Amniotic stem cell (primary cell): ENCODE measurements at regions not wholly inside any gene's neighbourhood (a gene's known extent, or its start where the extent isn't known, plus 50 kb on each side); places are given as distances from the start of the nearest gene placed in this dataset.
A peak's percentile ranks its signal among the peaks of the same experiment; 100 is the strongest.
"Not testable (repeated sequence)": the region's sequence is repeated elsewhere in the genome, so short reads cannot be mapped to it uniquely, and the experiment has no call there.

ENCODE experiments used
- DNase-seq: peaks from one replicate; lab custom pipeline; 2025; lab: John Stamatoyannopoulos, UW

DNA sequence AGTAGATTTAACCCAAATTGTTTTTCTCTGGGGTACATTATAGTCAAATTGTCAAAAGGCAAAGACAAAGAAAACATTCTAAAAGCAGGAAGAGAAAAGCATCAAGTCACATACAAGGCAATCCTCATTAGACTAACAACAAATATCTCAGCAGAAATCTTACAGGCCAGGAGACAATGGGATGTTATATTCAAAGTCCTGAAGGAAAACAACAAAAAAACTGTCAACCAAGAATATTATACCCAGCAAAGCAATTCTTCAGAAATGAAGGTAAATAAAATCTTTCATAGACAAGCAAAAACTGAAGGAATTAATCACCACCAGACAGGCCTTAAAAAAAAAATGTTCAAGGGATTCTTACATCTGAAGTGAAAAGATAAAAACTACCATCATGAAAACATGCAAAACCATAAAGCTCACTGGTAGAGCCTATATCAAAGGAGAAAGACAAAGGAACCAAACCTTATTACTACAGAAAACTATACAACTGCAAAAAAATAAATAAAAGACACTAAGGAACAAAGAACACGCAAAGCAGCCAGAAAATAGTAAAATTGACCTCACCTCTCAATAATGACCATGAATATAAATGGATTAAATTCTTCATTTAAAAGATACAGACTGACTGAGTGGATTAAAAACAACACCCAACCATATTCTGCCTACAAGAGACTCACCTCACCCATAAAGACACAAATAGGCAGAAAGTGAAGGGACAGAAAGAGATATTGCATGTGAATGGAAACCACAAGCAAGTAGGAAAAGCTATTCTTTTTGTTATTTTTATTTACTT is 113.8 kb upstream of the ZC3H11B start:
- DNase-seq: no peak

DNA sequence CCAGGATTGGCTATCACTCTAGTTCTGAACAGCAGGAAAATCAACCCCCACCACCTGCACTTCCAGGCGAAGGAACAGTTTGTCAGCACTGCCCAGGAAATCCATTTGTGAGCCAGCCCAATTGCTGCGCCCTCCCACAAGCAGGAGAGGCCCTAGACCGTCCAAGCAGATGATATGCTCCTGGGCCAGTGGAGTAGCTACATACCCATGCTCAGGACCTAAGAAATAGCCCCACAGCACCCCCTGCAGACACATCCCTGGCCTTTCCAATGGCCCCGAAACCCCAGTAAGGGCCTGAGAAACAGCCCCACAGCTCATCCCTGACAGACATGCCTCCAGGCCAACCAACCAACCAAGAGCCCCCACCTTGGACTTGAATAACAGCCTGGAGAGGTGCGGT is 111.5 kb upstream of the ZC3H11B start:
- DNase-seq: no peak

DNA sequence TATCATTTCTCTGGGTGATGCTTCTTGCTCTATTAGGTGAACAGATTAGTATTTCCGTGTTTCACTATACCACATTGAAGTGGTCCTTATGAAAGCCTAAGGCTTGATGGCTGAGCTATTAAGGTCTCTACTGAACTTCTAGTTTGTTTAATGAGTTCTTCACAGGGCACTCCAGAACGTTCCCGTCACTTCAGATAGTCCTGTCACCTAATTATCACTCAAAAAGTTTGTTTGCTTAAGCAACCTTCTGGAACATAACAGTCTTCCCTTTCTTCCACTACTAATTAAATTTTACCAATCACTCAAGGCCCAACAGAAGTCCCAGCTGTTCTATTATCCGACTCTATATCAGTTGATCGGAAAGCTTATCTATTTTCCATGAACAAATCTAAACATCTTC is 104.6 kb upstream of the ZC3H11B start:
- DNase-seq: no peak

DNA sequence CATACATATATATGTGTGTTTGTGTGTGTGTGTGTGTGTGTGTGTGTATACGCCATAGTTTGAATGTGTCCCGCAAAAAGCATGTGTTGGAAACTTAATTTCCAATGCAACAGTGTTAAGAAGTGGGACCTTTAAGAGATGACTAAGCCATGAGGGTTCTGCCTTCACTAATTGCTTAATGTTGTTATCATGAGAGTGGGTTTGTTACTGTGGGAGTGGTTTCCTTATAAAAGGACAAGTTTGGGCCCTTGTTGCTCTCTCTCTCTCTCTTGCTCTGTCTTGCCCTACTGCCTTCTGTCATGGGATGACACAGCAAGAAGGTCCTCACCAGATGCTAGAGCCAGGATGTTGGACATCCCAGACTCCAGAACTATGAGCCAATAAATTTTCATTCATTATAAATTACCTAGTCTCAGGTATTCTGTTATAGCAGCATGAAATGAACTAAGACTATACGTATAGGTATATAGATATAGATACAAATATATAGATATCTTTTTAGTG is 103.8 kb upstream of the ZC3H11B start:
- no peak for DNase-seq

DNA sequence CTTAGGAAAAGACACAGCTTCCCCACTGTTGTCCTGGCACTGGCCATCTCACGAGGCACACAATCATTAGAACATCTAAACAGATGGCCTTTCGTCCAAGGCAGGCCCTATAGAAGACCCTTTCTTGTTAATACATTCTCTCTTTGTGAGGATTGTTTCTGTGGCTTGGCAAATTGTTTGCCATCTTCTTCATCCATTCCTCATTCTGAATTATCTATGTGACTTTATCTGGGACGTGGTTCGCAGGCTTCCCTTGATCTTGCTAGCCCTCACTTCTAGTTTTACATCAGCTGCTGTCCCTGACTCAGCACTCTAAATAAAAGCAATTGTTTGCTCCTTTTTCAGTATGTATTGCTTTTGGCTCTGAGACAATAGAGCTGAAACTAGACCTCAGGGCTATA is 101.1 kb upstream of the ZC3H11B start:
- no peak for DNase-seq

DNA sequence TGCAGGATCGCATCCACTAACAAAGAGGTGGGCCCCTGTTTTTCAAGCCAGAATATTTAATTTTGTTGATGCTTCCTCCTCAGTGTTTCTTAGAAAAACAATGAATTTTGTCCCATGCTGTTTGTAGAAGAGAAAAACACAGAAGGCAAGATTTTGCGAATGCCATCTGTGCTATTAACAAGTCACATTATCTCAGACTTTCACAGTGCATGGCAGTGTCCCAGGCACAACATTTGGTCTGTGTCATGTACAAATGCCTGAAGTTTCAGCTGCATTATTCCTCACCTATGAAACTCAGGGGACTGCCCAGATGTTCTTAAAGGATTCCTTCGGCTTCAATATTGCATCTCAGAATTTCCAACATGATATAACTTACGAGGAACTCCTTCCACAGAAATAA is 99.6 kb upstream of the ZC3H11B start:
- DNase-seq: no peak

DNA sequence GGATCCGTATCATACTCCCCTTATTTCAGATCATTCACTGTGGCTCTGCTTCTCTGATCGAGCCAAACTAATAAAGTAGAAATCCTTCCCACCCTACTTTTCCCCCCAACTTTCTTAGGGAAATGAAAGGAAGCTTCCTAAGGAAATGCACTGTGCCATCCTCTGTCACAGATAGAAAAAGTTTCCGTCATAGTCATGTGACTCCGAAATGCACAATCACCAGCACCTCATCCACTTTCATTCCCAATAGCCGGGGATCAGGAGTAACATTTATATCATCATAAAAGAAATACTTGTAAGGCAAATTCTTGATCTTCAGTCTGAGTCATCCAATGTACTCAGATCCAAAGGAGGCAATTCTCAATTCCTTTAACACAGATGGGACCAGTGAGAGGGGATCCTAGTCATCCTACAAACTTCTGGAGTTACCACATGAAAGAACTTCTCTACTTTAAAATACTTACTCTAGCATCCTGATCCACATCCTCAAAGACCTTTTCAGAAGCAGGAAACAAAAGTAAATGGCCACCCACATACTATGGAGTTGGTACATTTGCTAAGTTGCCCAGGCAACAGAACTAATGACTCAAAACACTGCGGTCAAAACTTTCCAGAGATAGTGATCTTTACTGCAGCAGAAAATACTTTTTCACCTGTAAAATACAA is 97.8 kb upstream of the ZC3H11B start:
- peak; percentile 21 for DNase-seq

DNA sequence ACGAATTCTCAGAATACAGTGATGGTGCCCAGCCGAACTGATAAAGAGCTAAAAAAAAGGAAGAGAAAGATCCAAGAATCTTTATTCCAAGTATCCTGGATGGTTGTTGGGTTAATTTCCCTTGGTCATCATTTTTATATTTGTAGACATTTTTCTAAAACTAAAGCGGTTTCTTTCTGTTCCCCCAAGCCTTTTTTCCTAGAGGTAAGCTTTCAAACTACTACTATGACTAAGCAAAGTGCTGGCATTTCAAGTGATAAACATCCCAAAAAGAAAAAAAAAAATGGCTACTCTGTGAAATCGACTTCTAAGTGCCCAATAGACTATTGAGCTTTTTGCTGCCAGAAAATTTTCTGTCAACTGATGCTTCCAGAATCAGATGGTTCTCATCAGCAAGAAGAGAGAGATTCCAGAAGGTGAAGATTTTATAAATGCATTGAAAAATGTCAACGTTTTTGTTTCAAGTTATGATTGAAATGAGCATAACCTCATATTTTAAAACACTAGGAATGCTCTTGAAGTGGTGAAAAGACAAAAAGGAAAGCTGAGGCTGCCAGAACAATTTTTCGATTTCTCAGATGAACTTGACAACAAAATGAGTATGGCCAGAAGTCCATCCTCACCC is 96.1 kb upstream of the ZC3H11B start:
- no peak for DNase-seq

DNA sequence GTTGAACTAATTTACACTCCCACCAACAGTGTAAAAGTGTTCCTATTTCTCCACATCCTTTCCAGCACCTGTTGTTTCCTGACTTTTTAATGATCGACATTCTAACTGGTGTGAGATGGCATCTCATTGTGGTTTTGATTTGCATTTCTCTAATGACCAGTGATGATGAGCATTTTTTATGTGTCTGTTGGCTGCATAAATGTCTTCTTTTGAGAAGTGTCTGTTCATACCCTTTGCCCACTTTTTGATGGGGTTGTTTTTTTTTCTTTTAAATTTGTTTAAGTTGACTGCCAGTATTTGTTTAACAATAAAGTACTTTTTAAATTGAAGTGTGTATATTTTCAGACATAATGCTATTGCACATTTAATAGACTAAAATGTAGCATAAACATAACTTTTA is 95.0 kb upstream of the ZC3H11B start:
- DNase-seq: not testable (repeated sequence)

DNA sequence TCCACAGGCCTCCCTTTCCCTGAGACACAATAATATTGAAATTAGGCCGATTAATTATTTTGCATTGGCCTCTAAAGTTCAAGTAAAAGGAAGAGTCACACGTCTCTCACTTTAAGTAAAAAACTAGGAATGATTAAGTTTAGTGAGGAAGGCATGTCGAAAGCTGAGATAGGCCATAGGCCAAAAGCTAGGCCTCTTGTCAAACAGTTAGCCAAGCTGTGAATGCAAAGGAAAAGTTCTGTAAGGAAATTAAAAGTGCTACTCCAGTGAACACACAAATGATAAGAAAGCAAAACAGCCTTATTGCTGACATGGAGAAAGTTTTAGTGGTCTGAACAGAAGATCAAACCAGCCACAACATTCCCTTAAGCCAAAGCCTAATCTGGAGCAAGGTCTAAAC is 91.4 kb upstream of the ZC3H11B start:
- not testable (repeated sequence) for DNase-seq

DNA sequence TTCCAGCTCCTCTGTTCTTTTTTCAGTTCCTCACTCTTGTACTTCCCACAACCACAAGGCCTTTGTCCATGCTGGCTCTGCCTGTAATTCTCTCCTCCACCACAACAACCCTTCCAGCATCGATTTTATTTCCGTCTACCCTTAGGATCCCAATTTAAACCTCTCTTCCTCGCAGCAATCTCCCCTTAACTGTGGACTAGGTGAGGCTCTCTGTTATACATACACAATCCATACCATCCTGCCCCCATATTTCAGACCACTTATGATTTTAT is 90.4 kb upstream of the ZC3H11B start:
- DNase-seq: no peak

DNA sequence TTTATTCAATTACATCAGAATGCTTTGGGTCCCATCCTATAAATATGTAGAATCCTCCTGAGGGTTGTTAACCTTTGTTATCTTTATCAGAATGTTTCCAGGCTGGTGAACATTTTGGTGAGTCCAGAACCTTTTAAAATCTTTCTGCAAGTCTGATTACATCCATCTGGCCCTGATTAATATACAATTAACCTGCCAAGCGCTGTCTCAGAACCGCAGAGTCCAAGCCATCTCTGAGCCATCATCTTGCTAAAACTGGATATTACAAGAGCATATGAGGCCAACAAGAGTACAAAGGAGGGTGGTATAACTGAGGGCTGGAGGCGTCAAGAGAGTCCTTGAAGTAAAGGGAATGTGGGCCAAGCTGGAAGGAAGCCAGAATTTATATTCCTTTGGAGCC is 88.6 kb upstream of the ZC3H11B start:
- no peak for DNase-seq

DNA sequence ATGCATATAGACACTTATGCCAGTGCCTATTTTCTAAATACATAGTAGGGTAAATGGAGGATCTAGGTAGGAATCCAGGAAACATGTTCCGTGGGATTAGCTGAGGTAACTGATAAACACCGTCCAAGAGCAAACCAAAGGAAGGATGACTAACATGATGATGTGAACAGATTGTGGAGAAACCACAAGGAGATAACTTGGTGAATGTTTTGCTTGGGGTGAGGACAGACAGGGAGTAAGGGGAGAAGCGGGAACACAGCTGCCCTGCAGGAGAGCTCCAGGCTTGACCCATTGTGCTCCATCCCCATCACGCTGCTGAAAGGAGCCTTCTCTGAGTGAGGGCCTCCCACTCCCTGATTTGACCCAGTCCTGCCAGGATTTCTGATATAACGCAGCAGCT is 87.0 kb upstream of the ZC3H11B start:
- DNase-seq: no peak

DNA sequence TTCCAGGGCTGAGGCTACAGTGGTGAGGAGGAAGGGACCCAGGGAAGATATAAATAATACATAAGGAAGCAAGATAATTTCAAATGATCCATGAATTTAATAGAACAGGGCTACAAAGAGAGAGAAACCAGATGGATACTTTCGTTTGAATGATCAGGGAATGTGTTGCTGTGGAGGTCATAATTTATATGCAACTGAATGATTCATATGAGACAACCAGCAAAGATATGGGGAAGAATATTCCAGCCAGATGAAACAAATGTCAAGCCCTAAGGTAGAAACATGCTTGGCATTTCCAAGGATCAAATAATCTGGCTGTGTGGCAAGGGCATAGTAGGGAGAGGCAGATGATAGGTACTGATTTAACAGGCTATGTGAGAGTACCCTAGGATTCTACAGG is 84.8 kb upstream of the ZC3H11B start:
- DNase-seq: no peak

DNA sequence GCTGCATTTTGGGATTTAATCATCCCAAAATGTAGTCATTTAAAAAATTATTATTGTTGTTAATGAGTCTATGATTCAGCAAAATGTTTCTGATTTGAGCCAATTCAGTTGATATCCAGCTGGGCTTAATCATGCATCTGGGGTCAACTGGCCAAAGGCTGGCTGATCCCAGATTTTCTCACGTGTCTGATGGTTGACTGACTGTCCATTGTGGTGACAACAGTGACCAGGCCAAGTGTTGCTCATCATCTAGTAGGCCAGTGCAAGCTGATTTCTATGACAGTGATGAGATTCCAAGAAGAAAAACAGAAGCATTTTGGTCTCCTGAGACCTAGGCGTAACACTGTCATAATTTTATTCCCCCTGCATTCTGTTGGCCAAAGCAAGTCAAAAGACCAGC is 80.1 kb upstream of the ZC3H11B start:
- DNase-seq: no peak

DNA sequence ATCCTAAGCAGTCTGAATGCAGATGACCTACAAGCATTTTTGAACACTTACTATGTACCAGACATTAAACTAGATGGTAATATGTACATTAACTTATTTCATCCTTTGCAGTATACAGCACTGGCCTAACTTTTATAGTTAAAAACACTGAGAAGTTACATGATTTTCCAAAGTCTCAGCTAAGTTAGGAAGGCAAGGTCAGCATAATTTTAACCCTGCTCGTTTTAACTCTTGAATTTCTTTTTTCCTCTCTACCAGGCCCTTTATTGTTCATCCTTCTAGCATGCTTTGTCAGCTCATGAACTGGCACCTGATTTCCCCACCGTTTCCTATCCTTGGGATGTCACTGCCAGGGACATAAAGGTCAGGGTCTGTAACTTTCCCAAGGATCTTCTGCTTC is 76.9 kb upstream of the ZC3H11B start:
- DNase-seq: no peak

DNA sequence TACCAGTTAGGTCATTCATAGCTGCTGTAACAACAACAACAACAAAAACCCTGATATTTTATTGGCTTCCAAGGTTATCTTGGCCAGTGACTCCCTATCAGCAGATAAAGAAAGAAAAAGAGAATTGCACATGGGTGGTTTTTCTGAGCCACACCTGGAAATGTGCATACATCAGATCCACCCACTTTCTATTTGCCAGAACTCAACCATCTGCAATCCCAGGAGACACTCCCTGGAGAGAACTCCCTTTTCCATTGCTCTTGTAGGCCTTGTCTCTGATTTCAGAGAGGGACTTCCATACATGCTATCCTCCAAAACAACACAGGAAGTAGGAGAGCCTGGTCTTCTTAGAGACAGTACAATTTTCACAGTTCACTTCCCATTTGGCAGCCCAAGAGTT is 74.9 kb upstream of the ZC3H11B start:
- no peak for DNase-seq

DNA sequence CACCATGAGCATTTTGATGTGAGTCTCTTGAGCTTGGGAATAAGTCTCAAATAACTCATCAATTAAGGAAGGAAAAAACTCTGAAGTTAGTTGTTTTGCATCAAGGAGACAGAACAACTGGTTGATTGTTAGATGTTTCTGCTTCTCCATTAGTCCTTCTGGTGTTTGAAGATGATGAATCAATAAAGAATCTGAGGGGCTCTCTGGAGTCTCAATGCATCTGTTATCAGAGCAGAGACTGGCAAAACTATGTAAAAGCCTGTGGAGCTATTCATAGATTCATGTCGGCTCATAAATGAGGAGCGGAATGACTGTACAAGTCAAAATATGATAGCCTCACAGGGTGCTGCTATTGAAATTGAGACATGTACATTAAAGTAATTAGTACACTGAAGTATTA is 73.3 kb upstream of the ZC3H11B start:
- DNase-seq: no peak

DNA sequence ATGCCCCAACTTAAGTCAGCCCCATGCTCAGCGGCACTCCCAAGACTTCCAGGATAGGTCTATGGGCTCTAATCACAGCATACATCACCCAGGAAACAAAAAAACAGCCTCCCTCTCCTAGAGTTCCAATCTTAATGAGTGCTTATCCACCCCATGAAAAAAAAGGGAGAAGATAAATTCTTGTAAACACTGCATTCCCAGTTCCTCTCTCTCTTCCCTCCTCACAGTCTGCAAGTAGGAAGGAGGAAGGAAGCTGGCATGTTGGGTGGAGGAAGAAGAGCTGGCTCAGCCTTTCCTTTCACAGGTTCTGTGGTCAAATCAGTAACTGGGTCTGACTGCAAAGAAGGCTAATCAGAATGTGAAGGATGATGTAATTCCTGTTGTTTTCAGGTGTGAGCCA is 69.9 kb upstream of the ZC3H11B start:
- DNase-seq: no peak

DNA sequence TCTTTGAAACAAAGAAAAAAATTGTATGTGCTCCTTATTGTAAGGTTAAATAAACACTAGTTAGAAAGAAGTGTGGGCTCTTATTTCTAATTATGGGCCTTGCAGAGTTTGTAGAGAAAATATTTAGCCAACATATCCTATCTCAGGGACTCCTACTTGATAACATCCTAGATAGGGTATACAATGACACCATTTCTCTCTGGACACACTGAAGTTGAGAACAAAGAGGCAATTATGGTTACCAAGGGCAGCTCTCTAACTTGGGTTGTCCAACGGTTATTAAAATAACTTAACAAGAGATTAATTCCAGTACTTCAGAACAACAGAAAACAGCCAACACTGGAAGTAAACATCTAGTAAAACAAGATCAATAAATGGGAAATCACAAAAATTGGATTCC is 69.0 kb upstream of the ZC3H11B start:
- no peak for DNase-seq

DNA sequence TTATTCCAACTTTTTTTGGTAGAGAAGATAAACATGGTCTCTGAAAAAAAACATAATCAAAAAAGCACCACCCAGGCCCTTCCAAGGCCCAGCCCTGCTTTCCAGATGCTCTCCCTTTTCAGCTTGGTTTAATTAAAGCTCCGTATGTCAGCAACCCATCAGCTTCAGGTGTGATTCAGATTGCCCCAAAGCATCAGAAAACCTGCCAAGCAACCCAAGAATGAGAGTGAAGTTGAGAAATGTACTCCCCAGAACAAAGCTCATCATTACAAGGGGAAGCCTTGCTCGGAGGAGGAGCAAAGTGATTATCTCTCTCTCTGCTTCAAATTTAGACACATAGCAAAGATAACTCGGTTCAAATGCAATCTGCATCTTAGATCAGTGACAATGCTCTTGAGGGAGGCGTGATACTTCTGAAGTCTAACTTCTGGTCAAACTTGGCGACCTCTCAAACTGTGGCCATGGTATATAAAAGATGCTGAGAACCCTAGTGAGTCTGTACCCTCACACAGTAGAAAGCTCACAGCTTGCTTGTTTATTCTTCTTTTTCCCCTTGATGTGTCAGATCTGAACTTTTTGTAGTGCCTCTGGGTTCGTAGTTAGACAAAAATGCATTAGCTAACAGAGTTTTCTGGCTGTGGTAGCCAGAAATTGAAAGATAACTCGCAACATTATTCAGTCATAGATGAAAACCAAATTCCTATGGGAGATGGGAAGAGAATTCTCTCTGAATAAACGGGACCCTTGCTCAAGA is 63.3 kb upstream of the ZC3H11B start:
- no peak for DNase-seq

DNA sequence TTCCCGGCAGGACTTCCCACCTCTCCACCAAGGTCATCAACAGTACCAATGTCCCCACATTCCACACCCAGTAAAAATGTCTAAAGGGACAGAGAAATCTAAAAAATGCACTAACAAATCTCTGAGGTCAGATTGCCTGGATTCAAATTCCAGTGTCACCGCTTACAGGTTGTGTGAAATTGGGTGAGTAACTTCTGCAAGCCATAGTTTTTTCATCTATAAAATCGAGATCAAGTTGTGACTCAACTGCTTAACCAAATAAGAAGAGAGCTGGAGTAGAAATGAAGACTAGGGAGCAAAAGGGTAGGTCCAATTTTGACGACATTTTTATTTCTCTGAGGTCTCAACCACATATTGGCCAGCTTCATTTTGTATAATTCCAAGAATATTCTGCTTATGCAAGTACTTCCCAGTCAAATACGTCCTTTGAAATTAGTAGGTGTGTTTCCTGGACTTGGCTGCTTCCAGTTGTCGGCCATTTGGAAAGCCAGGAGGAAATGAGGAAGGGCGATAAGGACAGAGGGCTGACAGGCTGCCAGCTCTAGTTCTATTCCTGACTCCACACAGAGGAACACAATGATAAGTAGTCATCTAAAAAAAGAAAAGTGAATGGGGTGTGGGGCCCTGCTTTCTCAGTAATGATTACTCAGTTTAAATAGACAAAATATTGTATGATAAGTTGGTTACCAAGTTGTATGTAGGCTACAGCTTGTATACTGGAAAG is 57.7 kb upstream of the ZC3H11B start:
- no peak for DNase-seq
